Kidney glomerular epithelial cell (primary cell): ENCODE measurements at regions not wholly inside any gene's neighbourhood (a gene's known extent, or its start where the extent isn't known, plus 50 kb on each side); places are given as distances from the start of the nearest gene placed in this dataset.
"Not testable (repeated sequence)": the region's sequence is repeated elsewhere in the genome, so short reads cannot be mapped to it uniquely, and the experiment has no call there.

ENCODE experiments used
- DNase-seq: peaks from one replicate; lab custom pipeline; 2025; lab: John Stamatoyannopoulos, UW

- no peak for DNase-seq
Measured at GRCh38 chr7:9711259-9711918, 1262.3 kb upstream of the PHF14 start.

GRCh38 chr7:9718071-9718661 is 1255.5 kb upstream of the PHF14 start:
- no peak for DNase-seq

- no peak for DNase-seq
Measured at GRCh38 chr7:9719303-9719702, 1254.4 kb upstream of the PHF14 start.

GRCh38 chr7:9719721-9720120 is 1254.0 kb upstream of the PHF14 start:
- DNase-seq, result no peak

- DNase-seq, result not testable (repeated sequence)
Measured at GRCh38 chr7:9725940-9726663, 1247.6 kb upstream of the PHF14 start.

- not testable (repeated sequence) for DNase-seq
Measured at GRCh38 chr7:9726811-9727210, 1246.9 kb upstream of the PHF14 start.

GRCh38 chr7:9727467-9727869 is 1246.2 kb upstream of the PHF14 start:
- not testable (repeated sequence) for DNase-seq

GRCh38 chr7:9728014-9728657 is 1245.5 kb upstream of the PHF14 start:
- DNase-seq, result not testable (repeated sequence)

GRCh38 chr7:9752033-9752432 is 1221.6 kb upstream of the PHF14 start:
- no peak for DNase-seq

GRCh38 chr7:9761224-9761623 is 1212.4 kb upstream of the PHF14 start:
- DNase-seq, result no peak

- no peak for DNase-seq
Measured at GRCh38 chr7:9776900-9777299, 1196.8 kb upstream of the PHF14 start.

GRCh38 chr7:9778367-9778766 is 1195.3 kb upstream of the PHF14 start:
- no peak for DNase-seq

GRCh38 chr7:9781710-9782109 is 1192.0 kb upstream of the PHF14 start:
- no peak for DNase-seq

- DNase-seq, result no peak
Measured at GRCh38 chr7:9782275-9782674, 1191.4 kb upstream of the PHF14 start.

- DNase-seq, result no peak
Measured at GRCh38 chr7:9785211-9785610, 1188.5 kb upstream of the PHF14 start.

- DNase-seq, result no peak
Measured at GRCh38 chr7:9796241-9796640, 1177.4 kb upstream of the PHF14 start.

GRCh38 chr7:9822458-9823290 is 1151.0 kb upstream of the PHF14 start:
- DNase-seq, result no peak

GRCh38 chr7:9835199-9835598 is 1138.5 kb upstream of the PHF14 start:
- no peak for DNase-seq

GRCh38 chr7:9836671-9837070 is 1137.0 kb upstream of the PHF14 start:
- no peak for DNase-seq

GRCh38 chr7:9842301-9842700 is 1131.4 kb upstream of the PHF14 start:
- no peak for DNase-seq

- DNase-seq, result no peak
Measured at GRCh38 chr7:9846902-9847301, 1126.8 kb upstream of the PHF14 start.

- DNase-seq, result no peak
Measured at GRCh38 chr7:9854605-9855004, 1119.1 kb upstream of the PHF14 start.
